ENCODE measurements at regions not wholly inside any gene's neighbourhood (a gene's known extent, or its start where the extent isn't known, plus 50 kb on each side); places are given as distances from the start of the nearest gene placed in this dataset.

- TF ChIP-seq CREB1 (IDR thresholded peaks at IDR 0.05; ENCODE audit: low read depth) = no peak
- no peak for TF ChIP-seq TAF1 (IDR thresholded peaks at IDR 0.05; ENCODE audit: low read depth)
- no peak for TF ChIP-seq TEAD4 (IDR thresholded peaks at IDR 0.05)
Measured at GRCh38 chr14:30034152-30034551, 106.5 kb upstream of the PRKD1 start.

GRCh38 chr14:30035361-30035760 lies 107.7 kb upstream of the PRKD1 start:
- TF ChIP-seq EP300 (IDR thresholded peaks at IDR 0.05; ENCODE audit: borderline replicate concordance) = no peak
- no peak for TF ChIP-seq RAD21 (IDR thresholded peaks at IDR 0.05; ENCODE audit: low read depth)
- TF ChIP-seq CREB1 (IDR thresholded peaks at IDR 0.05; ENCODE audit: low read depth) = no peak
- TF ChIP-seq MAX (IDR thresholded peaks at IDR 0.05) = no peak
- no peak for TF ChIP-seq ZBTB7A (IDR thresholded peaks at IDR 0.05; ENCODE audit: low read depth)
- no peak for TF ChIP-seq FOXM1 (IDR thresholded peaks at IDR 0.05; ENCODE audit: borderline replicate concordance, low read depth)
- TF ChIP-seq USF1 (IDR thresholded peaks at IDR 0.05) = no peak

GRCh38 chr14:30045720-30046119 lies 118.1 kb upstream of the PRKD1 start:
- TF ChIP-seq REST (IDR thresholded peaks at IDR 0.05; ENCODE audit: low read depth) = no peak
- TF ChIP-seq MAX (IDR thresholded peaks at IDR 0.05) = no peak
- no peak for TF ChIP-seq FOXM1 (IDR thresholded peaks at IDR 0.05; ENCODE audit: borderline replicate concordance, low read depth)
- no peak for TF ChIP-seq EP300 (IDR thresholded peaks at IDR 0.05; ENCODE audit: borderline replicate concordance)
- TF ChIP-seq NFIC (IDR thresholded peaks at IDR 0.05) = no peak
- no peak for TF ChIP-seq USF1 (IDR thresholded peaks at IDR 0.05)
- no peak for TF ChIP-seq TCF12 (IDR thresholded peaks at IDR 0.05; ENCODE audit: low read depth)
- no peak for TF ChIP-seq ZBTB7A (IDR thresholded peaks at IDR 0.05; ENCODE audit: low read depth)
- TF ChIP-seq TAF1 (IDR thresholded peaks at IDR 0.05; ENCODE audit: low read depth) = no peak
- TF ChIP-seq EGR1 (IDR thresholded peaks at IDR 0.05) = no peak
- TF ChIP-seq CEBPB (IDR thresholded peaks at IDR 0.05) = no peak
- no peak for TF ChIP-seq TEAD4 (IDR thresholded peaks at IDR 0.05)

- TF ChIP-seq FOXM1 (IDR thresholded peaks at IDR 0.05; ENCODE audit: borderline replicate concordance, low read depth) (no peak), YY1 (IDR thresholded peaks at IDR 0.05; ENCODE audit: low read depth) (no peak), RAD21 (IDR thresholded peaks at IDR 0.05; ENCODE audit: low read depth) (no peak), USF1 (IDR thresholded peaks at IDR 0.05) (no peak), ZBTB7A (IDR thresholded peaks at IDR 0.05; ENCODE audit: low read depth) (no peak), TEAD4 (IDR thresholded peaks at IDR 0.05) (no peak), MAX (IDR thresholded peaks at IDR 0.05) (no peak), EP300 (IDR thresholded peaks at IDR 0.05; ENCODE audit: borderline replicate concordance) (no peak), CREB1 (IDR thresholded peaks at IDR 0.05; ENCODE audit: low read depth) (no peak), TAF1 (IDR thresholded peaks at IDR 0.05; ENCODE audit: low read depth) (no peak), CEBPB (IDR thresholded peaks at IDR 0.05) (no peak), EGR1 (IDR thresholded peaks at IDR 0.05) (no peak), TCF12 (IDR thresholded peaks at IDR 0.05; ENCODE audit: low read depth) (no peak)
Measured at GRCh38 chr14:30053103-30053502, 125.5 kb upstream of the PRKD1 start.

- no peak for TF ChIP-seq EP300 (IDR thresholded peaks at IDR 0.05; ENCODE audit: borderline replicate concordance)
- no peak for TF ChIP-seq CREB1 (IDR thresholded peaks at IDR 0.05; ENCODE audit: low read depth)
- no peak for TF ChIP-seq RAD21 (IDR thresholded peaks at IDR 0.05; ENCODE audit: low read depth)
- TF ChIP-seq YY1 (IDR thresholded peaks at IDR 0.05; ENCODE audit: low read depth) = no peak
- no peak for TF ChIP-seq FOXM1 (IDR thresholded peaks at IDR 0.05; ENCODE audit: borderline replicate concordance, low read depth)
- TF ChIP-seq TEAD4 (IDR thresholded peaks at IDR 0.05) = no peak
- TF ChIP-seq ZBTB7A (IDR thresholded peaks at IDR 0.05; ENCODE audit: low read depth) = no peak
- TF ChIP-seq TAF1 (IDR thresholded peaks at IDR 0.05; ENCODE audit: low read depth) = no peak
- TF ChIP-seq CEBPB (IDR thresholded peaks at IDR 0.05) = no peak
Measured at GRCh38 chr14:30054201-30054600, 126.6 kb upstream of the PRKD1 start.

- no peak for TF ChIP-seq TCF12 (IDR thresholded peaks at IDR 0.05; ENCODE audit: low read depth)
Measured at GRCh38 chr14:30058401-30058800, 130.8 kb upstream of the PRKD1 start.

GRCh38 chr14:30063746-30064145 lies 136.1 kb upstream of the PRKD1 start:
- TF ChIP-seq TEAD4 (IDR thresholded peaks at IDR 0.05) (no peak), MAX (IDR thresholded peaks at IDR 0.05) (no peak), EGR1 (IDR thresholded peaks at IDR 0.05) (no peak), TAF1 (IDR thresholded peaks at IDR 0.05; ENCODE audit: low read depth) (no peak), NFIC (IDR thresholded peaks at IDR 0.05) (no peak), ZBTB7A (IDR thresholded peaks at IDR 0.05; ENCODE audit: low read depth) (no peak), CEBPB (IDR thresholded peaks at IDR 0.05) (no peak), REST (IDR thresholded peaks at IDR 0.05; ENCODE audit: low read depth) (no peak), YY1 (IDR thresholded peaks at IDR 0.05; ENCODE audit: low read depth) (no peak), RAD21 (IDR thresholded peaks at IDR 0.05; ENCODE audit: low read depth) (no peak), EP300 (IDR thresholded peaks at IDR 0.05; ENCODE audit: borderline replicate concordance) (no peak), TCF12 (IDR thresholded peaks at IDR 0.05; ENCODE audit: low read depth) (no peak), USF1 (IDR thresholded peaks at IDR 0.05) (no peak), CREB1 (IDR thresholded peaks at IDR 0.05; ENCODE audit: low read depth) (no peak), FOXM1 (IDR thresholded peaks at IDR 0.05; ENCODE audit: borderline replicate concordance, low read depth) (no peak)
